GM23338 (cell line): ENCODE measurements at regions not wholly inside any gene's neighbourhood (a gene's known extent, or its start where the extent isn't known, plus 50 kb on each side); places are given as distances from the start of the nearest gene placed in this dataset.

Source experiments
- ATAC-seq: fragments of 200-7000 bp; cut with Tn5 transposase; 3 replicates; pipeline ENCODE4 v1.9.1; 2020
- DNase-seq: peaks from one replicate; pipeline ENCODE4 v3.0.0-alpha.2; 2015; ENCODE audit warnings: low spot score
- H2AFZ ChIP-seq: fragments of 200-600 bp; sonication (generic); 2 replicates; pipeline ENCODE4 v1.8.0; 2016; ENCODE audit warnings: antibody characterized with exemption, mild to moderate bottlenecking, moderate library complexity
- H3F3A ChIP-seq: fragments of 200-600 bp; sonication (generic); replicated peaks from 2 replicates; pipeline ENCODE4 v1.8.0; 2017; ENCODE audit warnings: antibody characterized with exemption, mixed run types, low read depth
- H3K27ac ChIP-seq: fragments of 200-600 bp; sonication (generic); 2 replicates; pipeline ENCODE4 v1.6.1; 2016; ENCODE audit warnings: low read depth
- H3K27me3 ChIP-seq: fragments of 200-600 bp; sonication (generic); 2 replicates; pipeline ENCODE4 v1.8.0; 2016; ENCODE audit warnings: mild to moderate bottlenecking, mixed run types, moderate library complexity; ENCODE audit not compliant: insufficient read depth
- H3K36me3 ChIP-seq: fragments of 200-600 bp; sonication (generic); 2 replicates; pipeline ENCODE4 v1.8.0; 2016; ENCODE audit warnings: mild to moderate bottlenecking; ENCODE audit not compliant: insufficient read depth
- H3K4me1 ChIP-seq: fragments of 200-600 bp; sonication (generic); 2 replicates; pipeline ENCODE4 v1.8.0; 2016; ENCODE audit warnings: mild to moderate bottlenecking, moderate library complexity; ENCODE audit not compliant: insufficient read depth
- H3K4me2 ChIP-seq: fragments of 200-600 bp; sonication (generic); 2 replicates; pipeline ENCODE4 v1.7.1; 2017; ENCODE audit warnings: mixed run types
- H3K4me3 ChIP-seq: fragments of 200-600 bp; sonication (generic); 2 replicates; pipeline ENCODE4 v1.6.1; 2016; ENCODE audit warnings: mixed run types
- H3K79me2 ChIP-seq: fragments of 200-600 bp; sonication (generic); replicated peaks from 2 replicates; pipeline ENCODE4 v1.8.0; 2017; ENCODE audit warnings: mild to moderate bottlenecking; ENCODE audit not compliant: insufficient read depth
- H3K9me2 ChIP-seq: fragments of 200-600 bp; sonication (generic); 2 replicates; pipeline ENCODE4 v1.8.0; 2017; ENCODE audit not compliant: insufficient read depth
- H4K20me1 ChIP-seq: fragments of 200-600 bp; sonication (generic); replicated peaks from 2 replicates; pipeline ENCODE4 v1.8.0; 2017; ENCODE audit warnings: mild to moderate bottlenecking; ENCODE audit not compliant: insufficient read depth
- H3K27ac Mint-ChIP-seq: 2 replicates; pipeline ENCODE4 v1.8.0; 2020; ENCODE audit warnings: inconsistent platforms, mild to moderate bottlenecking, moderate library complexity, mixed read lengths
- H3K27me3 Mint-ChIP-seq: 3 replicates; pipeline ENCODE4 v1.8.0; 2022; ENCODE audit warnings: low read depth, mild to moderate bottlenecking, moderate library complexity, mixed read lengths, inconsistent platforms; ENCODE audit not compliant: insufficient read depth, poor library complexity
- H3K36me3 Mint-ChIP-seq: 3 replicates; pipeline ENCODE4 v1.8.0; 2021; ENCODE audit warnings: low read depth, mild to moderate bottlenecking, inconsistent platforms, moderate library complexity, mixed read lengths
- H3K4me1 Mint-ChIP-seq: 3 replicates; pipeline ENCODE4 v1.8.0; 2020; ENCODE audit warnings: mild to moderate bottlenecking, inconsistent platforms, mixed read lengths
- H3K4me3 Mint-ChIP-seq: 3 replicates; pipeline ENCODE4 v1.8.0; 2021; ENCODE audit warnings: moderate library complexity, mild to moderate bottlenecking, inconsistent platforms, mixed read lengths
- H3K9me3 Mint-ChIP-seq: 3 replicates; pipeline ENCODE4 v1.8.0; 2020; ENCODE audit warnings: moderate library complexity, mild to moderate bottlenecking, inconsistent platforms, mixed read lengths
- CREB1 ChIP-seq: fragments of 250-450 bp; sonication (Bioruptor Pico); IDR thresholded peaks from 2 replicates; pipeline ENCODE4 v1.5.0; 2020; ENCODE audit warnings: low read depth, mild to moderate bottlenecking, moderate library complexity
- CTCF ChIP-seq, 2 experiments: fragments of 200-600 bp in 1 of 2; sonication (generic) in 1 of 2; conservative IDR thresholded peaks; 2 replicates each; pipeline versions ENCODE4 v1.5.1 to v1.6.1; 2016 to 2017; ENCODE audit warnings: antibody characterized with exemption in 2 of 2, low read depth in 2 of 2, mild to moderate bottlenecking in 2 of 2, moderate library complexity in 1 of 2
- ETS1 ChIP-seq: IDR thresholded peaks from 2 replicates; pipeline ENCODE4 v1.6.1; 2016; ENCODE audit warnings: antibody characterized with exemption
- EZH2 ChIP-seq: fragments of 200-600 bp; sonication (generic); IDR thresholded peaks from one replicate; pipeline ENCODE4 v1.8.0; 2017; ENCODE audit warnings: antibody characterized with exemption, mild to moderate bottlenecking, low read depth; ENCODE audit not compliant: unreplicated experiment
- EZH2phosphoT487 ChIP-seq: fragments of 200-600 bp; sonication (generic); IDR thresholded peaks from one replicate; pipeline ENCODE4 v1.8.1; 2018; ENCODE audit warnings: antibody characterized with exemption; ENCODE audit not compliant: unreplicated experiment
- JUNB ChIP-seq: IDR thresholded peaks from one replicate; pipeline ENCODE4 v1.6.1; 2016; ENCODE audit warnings: antibody characterized with exemption; ENCODE audit not compliant: unreplicated experiment
- NANOG ChIP-seq: IDR thresholded peaks from 2 replicates; pipeline ENCODE4 v1.6.1; 2016; ENCODE audit warnings: antibody characterized with exemption, borderline replicate concordance
- POLR2AphosphoS5 ChIP-seq: IDR thresholded peaks from 2 replicates; pipeline ENCODE4 v1.6.1; 2016; ENCODE audit warnings: antibody characterized with exemption, low read depth
- REST ChIP-seq: IDR thresholded peaks from one replicate; pipeline ENCODE4 v1.6.1; 2018; ENCODE audit warnings: antibody characterized with exemption; ENCODE audit not compliant: unreplicated experiment
- STAT1 ChIP-seq: IDR thresholded peaks from one replicate; pipeline ENCODE4 v1.6.1; 2016; ENCODE audit warnings: antibody characterized with exemption; ENCODE audit not compliant: unreplicated experiment
- ZNF114 ChIP-seq: fragments of 250-450 bp; sonication (Bioruptor Pico); IDR thresholded peaks from 2 replicates; pipeline ENCODE4 v1.5.0; 2020; ENCODE audit warnings: mild to moderate bottlenecking, moderate library complexity
- ZNF331 ChIP-seq: fragments of 250-450 bp; sonication (Bioruptor Pico); IDR thresholded peaks from 2 replicates; pipeline ENCODE4 v1.5.0; 2020; ENCODE audit warnings: low read depth, mild to moderate bottlenecking, moderate library complexity
- ZNF462 ChIP-seq: fragments of 250-450 bp; sonication (Bioruptor Pico); IDR thresholded peaks from 2 replicates; pipeline ENCODE4 v1.5.0; 2020; ENCODE audit warnings: mild to moderate bottlenecking, moderate library complexity

- H3K36me3 ChIP-seq: no peaks in the 10 kb centered on the region
- H3K79me2 ChIP-seq: no peaks in the 10 kb centered on the region
- H3K36me3 Mint-ChIP-seq: no peaks in the 10 kb centered on the region
- H3K27me3 ChIP-seq: no peaks in the 10 kb centered on the region
- H3K27ac Mint-ChIP-seq: no peak overlapping the region
- no peak overlapping the region for H3K4me3 ChIP-seq
- H3K9me2 ChIP-seq: no peaks in the 10 kb centered on the region
- no peaks in the 10 kb centered on the region for H4K20me1 ChIP-seq
- no peaks in the 10 kb centered on the region for H3K9me3 Mint-ChIP-seq
- H2AFZ ChIP-seq: no peak overlapping the region
- no peak overlapping the region for H3K4me3 Mint-ChIP-seq
- DNase-seq (no peak), ATAC-seq (no peak)
- no peaks in the 10 kb centered on the region for H3F3A ChIP-seq
- peaks cover 3% of the 10 kb centered on the region; the same call in 2 of the 3 replicates for H3K4me1 Mint-ChIP-seq
- peaks cover 6% of the 10 kb centered on the region for H3K27me3 Mint-ChIP-seq
- no peaks in the 10 kb centered on the region for H3K4me1 ChIP-seq
- H3K4me2 ChIP-seq: no peak overlapping the region
- H3K27ac ChIP-seq: no peak overlapping the region
- TF ChIP-seq STAT1: no peak
- TF ChIP-seq CTCF (conservative IDR thresholded peaks at IDR 0.05; ENCODE audit: low read depth in 2 of 2): no peak
- TF ChIP-seq ZNF114: no peak
- TF ChIP-seq CREB1 (CRISPR knock-in tag): no peak
- TF ChIP-seq JUNB: no peak
- no peak for TF ChIP-seq ZNF462 (CRISPR knock-in tag)
- no peak for TF ChIP-seq EZH2
- no peak for TF ChIP-seq NANOG
- TF ChIP-seq EZH2phosphoT487: no peak
- TF ChIP-seq REST: no peak
- TF ChIP-seq ZNF331 (CRISPR knock-in tag): no peak
- TF ChIP-seq POLR2AphosphoS5: no peak
- no peak for TF ChIP-seq ETS1
Observed at GRCh38 chr20:47941869-47942268, 156.6 kb upstream of the SULF2 start.
